Middle frontal gyrus (tissue), 1 donor: ENCODE measurements at regions not wholly inside any gene's neighbourhood (a gene's known extent, or its start where the extent isn't known, plus 50 kb on each side); places are given as distances from the start of the nearest gene placed in this dataset.

ENCODE experiments used
- DNase-seq: peaks from one replicate; pipeline ENCODE4 v3.0.0-alpha.2; 2015; ENCODE audit warnings: low spot score; ENCODE audit errors: extremely low spot score

DNA sequence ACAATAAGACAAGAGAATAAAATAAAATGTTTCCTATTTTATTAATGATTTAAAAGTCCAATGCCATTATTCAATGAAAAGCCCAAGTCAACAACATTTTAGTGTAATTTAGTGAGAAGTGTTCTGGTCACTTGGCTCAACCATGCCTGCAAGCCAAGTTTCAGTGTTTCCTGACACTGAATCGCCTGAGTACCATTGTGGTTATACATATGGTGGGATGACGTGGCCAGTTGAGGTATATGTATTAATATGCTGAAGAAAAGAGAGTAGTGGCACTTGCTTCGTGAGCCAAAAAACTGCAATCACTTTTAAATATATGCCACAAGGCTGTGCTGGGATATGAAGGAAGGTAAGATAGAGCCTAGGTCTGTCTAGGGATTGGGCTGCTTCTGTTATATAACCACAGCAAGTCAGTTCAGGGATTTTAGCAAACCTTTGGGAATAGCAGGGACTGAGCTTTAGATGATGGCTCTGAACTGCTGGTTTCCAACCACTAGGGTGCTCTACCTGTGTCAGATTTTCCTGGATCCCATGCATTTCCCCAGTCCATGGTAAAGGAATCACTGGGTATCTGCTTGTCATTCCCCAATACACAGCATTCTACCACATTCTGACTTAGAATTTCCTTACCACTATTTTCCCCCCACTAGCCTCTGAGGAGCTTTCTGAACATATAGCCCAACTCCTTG is 214.0 kb upstream of the PRPS1L1 start:
- no peak for DNase-seq

DNA sequence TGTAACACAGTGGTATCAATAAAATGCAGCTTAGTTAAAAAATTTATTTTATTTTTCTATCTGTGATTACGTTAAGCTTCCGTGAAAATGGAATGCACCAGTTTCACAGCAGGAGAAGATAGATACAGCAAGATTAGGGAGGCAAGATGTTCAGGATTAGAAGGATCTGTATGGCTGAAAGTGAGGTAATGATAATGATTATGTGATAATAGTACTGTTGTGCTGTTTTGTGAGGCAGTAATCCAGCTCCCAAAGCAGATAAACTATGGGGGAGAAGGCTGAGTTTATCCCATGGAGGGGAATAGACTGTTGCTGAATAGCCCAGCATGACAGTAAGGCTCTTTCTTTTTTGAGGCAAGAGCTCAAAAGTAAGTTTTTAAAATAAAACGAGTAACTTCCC is 216.1 kb upstream of the PRPS1L1 start:
- DNase-seq: no peak

DNA sequence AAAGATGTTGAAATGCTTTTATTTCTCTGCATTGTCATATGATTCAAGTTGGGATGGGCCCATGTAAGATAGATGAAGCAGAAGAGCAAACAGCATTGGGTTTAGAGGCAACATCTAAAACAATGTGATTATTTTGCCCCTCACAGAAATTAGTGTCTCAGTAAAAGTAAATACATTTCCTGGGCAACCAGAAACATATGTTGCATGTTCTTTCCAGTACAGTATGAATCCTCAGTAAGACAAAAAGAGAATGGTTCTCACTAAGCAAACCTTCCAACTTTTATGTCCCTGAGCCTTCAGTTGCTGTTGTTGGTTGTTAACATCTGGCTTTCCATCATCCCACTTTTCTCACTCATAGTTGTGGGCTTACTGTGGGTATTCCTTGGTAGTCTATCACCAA is 222.5 kb upstream of the PRPS1L1 start:
- DNase-seq: no peak

DNA sequence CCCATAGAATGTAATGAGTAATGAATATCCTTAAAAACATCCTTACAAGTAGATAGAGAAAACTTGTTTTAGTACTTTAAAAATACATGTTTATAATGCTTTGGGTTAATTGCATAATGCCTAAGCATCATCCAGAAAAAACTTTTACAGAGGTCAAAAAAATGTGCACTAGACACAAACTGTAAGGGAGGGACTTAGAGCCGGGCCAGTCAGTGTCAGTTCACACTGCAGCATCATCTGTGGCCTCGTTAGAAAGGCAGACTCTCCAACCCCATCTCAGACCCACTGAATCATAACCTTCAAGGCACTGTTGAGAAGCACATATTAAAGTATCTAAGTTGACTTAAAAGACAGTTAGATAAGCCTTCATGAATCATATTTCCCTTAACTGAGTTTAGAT is 230.1 kb upstream of the PRPS1L1 start:
- DNase-seq: no peak

DNA sequence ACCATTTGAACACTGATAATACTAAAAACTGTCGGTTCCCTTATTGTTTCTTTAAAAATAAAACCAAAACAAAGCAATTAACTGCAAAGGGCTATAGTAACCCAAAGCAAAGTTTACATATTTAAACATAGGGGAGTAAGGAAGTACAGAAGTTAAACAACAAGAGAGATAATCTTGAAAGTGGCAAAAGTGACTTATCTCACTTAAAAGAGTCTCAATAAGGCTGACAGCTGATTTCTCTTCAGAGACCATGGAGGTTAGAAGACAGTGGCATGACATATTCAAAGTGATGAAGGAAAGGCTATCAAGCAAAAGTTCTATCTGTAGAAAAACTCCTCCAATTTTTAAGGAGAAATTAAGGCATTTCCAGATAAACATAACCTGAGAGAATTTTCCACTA is 233.5 kb upstream of the HDAC9 start:
- DNase-seq: no peak

DNA sequence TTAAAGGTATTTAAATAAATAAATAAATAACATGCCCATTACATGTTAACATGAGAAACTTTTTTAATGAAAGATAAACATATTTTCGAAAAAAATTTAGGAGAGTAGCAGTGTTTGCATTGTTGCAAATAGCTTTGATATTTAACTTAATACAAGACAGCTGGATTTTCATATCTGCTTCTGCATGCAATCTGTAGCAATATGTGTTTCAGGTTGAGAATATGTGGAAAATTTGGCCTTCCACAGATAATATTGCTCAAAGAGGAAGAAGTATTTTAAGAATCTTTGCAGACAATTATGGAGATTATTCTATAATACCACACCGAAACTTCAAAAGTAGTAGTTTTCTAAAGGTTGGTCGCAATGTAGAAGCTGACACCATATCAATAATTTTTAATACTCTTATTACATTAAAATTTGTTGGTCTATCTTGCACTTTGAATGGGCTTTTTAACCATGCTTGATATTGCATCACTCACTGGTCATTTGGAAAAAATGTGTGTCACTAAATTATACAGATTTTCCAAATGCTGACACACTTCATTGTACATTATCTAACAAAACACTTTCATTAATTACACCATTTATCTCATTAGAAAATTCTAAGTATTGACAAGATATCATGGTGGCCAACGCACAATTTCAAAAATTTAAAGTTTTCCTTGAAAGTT is 229.8 kb upstream of the HDAC9 start:
- DNase-seq: no peak

DNA sequence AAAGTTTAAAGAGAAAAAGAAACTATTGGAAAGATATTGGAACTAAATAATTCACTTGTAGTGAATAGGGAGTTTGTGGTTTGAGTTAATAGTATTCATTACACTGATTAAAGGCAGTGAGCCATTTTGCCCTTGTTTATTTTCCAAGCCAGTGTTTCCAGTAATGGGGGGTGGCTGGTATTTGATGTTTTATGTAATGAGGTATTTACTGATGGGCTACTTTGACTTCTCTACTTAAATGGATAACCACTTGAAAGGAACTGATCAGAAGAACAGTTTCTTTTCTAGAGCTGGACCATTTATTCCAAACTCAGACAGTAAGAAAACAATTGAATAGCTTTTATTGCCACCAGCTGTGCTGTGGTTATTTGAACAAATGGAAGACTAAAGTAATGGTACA is 227.0 kb upstream of the HDAC9 start:
- DNase-seq: no peak

DNA sequence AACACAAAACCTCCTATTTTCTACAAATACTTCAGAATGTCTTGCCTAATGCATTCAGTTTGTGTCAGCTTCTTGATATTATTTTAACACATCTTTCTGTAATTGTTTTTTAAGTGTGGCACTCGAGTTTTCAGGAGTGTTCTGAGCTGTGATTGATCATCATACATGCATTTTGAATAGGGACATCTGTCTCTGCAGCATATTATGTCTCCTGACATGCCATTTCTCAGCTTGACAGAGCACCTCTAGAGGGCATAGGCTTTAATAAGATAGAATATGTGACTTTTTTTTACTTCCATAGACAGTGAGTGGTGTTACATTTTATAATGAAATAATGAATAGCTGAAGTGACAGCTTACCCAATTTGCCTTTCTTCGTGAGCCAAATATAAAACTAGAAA is 219.2 kb upstream of the HDAC9 start:
- DNase-seq: no peak

DNA sequence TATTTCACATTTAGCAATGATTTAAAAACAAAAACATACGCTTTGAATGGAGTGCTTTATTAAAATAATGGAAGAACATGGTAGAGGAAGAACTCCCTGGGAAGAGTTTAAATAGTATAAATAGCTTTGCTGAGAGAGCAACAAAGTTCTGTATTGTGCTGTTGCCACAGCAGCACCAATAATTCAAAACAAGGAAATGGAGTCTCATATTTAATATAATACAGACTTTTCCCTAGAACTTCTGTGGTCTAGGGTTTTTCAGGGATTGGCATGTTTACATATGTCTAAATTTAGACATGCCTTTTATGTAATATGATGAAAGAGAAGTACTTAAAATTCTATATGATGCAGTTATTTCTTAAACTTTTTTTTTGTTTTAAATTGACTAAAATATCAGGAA is 217.2 kb upstream of the HDAC9 start:
- DNase-seq: no peak

DNA sequence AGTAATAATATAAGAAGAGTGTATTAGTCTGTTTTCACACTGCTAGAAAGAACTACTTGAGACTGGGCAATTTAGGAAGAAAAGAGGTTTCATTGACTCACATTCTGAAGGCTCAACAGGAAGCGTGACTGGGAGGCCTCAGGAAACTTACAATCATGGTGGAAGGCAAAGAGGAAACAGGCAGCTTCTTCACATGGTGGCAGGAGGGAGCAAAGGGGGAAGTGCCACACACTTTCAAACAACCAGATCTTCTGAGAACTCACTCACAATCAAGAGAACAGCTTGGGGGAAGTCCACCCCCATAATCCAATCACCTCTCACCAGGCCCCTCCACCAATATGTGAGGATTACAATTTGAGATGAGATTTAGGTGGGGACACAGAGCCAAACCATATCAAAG is 212.5 kb upstream of the HDAC9 start:
- DNase-seq: no peak

DNA sequence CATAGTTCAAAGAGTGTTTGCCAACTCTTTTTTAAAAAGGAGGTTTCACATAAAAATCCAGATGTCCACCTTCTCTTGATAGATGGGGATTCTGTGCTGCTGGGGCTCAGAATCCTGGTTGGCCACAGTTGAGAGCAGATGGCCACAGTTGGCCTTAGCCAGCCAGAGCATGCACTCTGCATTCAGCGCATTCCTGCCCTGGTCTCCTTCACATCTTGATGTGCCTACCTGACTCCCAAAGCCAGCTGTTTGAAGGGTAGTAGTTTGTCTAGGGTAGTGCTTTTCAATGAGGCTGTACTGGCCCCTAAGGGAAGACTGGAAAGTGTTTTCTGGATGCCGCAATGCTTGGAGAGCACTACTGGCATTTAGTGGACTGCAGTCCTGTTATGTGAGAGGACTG is 208.1 kb upstream of the HDAC9 start:
- no peak for DNase-seq

DNA sequence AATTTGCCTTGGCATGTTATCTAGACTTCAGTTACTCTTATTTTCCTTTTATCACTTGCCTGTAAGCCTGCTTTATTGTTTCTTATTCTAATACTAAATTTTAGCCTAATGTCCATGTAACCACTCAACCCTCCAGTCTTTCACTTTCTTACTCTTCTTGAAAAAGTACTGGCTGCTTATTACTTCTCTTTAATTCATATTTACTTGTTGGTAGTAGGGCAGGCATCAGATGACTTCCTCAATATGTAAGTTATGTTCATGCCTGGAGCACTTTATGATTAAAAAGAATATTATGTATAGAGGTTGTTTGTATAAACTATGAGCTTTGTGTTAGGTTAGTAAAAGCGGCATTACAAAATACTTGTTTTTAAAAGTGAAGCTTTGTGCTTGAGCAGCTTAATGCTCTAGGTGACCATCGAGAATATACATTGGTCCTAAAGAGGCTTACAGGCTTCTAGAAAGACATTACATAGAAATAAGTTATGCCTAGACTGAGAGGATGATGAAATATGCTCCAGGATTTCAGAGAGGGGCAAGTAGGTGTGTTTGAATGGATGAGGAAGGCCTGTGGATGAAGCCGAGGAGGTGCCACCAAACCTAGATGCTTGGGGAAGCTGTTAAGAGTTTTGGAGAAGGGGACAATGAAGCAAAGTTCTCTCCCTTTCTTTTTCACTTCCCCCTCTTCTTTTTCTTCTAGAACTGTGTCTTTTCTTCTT is 207.1 kb upstream of the HDAC9 start:
- no peak for DNase-seq

DNA sequence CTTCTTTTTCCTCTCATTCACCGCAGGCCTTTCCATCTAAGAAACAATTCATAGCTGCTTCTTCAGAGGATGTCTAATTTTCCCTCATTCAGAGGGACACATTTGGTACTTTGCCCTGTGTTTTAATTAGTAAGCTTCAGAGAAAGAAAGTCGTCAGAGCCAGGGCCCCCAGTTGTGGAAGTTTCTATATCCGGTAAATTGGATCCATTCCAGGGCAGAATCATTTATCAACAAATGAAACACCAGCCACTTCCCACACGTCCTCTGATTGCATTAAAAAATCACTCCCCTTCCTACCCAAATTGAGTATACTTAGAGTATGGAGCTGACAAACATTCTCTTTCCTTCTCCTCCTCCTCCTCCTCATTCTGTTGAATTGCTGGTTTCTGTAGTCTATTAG is 205.8 kb upstream of the HDAC9 start:
- no peak for DNase-seq

DNA sequence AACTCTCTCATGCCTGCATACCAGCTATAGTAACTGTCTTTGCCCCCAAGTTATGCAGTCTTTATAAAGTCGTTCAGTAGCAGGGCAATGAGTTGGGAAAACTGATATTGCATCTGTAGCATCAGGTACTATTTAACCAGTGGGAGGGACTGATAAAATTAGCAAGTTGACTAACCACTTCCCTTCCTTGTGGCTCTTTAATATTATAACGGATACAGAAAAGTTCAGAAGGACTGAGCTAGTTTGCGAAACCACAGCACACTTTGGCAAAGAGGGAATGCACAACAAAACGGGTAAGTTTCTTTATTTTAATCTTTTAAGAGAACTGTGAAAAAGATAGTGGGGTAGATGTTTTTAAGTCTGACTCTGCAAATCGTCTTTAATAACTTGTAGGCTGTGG is 205.3 kb upstream of the HDAC9 start:
- DNase-seq: no peak

DNA sequence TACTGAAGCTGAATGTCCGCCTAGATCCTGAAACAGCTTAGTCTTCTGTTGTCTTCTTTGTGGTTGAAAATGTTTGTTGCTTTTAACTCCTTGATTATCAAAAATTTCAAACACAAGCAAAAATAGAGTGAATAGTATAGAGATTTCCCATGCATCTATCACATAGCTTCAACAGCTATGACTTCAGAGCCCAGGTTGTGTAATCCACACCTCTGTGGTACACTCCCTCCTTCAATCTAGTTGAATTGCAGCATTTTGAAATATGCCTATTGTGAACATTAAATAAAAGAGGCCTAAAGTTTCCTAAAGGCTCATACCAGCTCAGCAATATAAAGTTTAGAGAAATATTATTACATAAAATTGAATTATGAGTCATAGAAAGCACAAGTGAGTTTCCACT is 204.7 kb upstream of the HDAC9 start:
- DNase-seq: no peak

DNA sequence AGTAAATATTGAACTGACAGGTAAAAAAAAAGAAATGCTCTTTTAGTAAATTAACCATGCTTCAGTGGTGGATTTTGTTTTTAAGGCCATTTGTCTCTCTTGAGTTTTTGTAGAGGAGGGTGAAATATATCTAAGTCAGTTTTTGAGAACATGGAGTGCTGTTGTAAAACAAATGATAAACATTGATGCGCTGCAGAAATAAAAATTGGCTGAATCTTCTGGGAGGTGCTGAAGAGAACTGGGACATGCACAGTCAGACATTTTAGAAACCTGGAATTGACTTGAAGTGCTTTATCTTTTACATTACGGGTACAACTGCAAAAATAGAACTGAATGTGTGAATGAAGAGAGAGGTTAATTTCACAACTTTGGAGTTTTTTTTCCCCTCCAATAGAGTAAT is 203.0 kb upstream of the HDAC9 start:
- DNase-seq: peak; percentile 4

DNA sequence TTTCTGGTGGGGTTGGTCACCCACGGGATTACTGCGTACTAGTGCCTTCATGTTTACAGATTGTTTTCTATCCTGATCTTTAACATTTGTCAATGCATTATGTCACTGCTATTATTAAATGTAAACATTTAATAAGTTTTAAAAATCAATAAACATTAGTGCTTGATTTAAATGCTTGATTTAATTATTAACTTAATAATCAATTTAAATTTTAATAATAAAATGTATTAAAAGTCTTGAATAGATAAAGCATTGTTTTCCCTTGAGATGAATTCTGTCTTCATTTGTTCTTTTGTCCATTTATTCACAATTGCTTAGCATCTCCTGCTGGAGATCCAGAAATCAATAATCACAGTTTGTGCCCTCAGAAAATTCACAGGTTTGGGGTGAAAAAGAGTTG is 201.8 kb upstream of the HDAC9 start:
- DNase-seq: no peak

DNA sequence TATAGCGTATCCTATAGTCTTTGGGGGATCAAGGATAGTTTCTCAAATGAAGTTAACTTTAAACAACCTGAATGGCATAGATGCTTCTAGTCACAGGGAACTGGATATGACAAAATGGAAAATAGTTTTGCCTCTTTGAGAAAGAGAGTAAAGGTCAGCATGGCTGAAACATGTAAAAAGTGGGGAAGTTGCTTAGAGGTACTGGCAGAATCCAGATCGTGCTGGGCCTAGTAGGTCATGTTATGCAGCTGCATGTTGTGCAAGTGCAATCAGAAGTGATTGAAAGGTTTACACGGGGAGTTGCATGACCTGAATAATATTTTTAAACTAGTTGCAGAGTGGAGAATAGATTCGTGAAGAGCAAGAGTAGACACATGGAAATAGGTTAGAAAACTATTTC is 201.1 kb upstream of the HDAC9 start:
- no peak for DNase-seq

DNA sequence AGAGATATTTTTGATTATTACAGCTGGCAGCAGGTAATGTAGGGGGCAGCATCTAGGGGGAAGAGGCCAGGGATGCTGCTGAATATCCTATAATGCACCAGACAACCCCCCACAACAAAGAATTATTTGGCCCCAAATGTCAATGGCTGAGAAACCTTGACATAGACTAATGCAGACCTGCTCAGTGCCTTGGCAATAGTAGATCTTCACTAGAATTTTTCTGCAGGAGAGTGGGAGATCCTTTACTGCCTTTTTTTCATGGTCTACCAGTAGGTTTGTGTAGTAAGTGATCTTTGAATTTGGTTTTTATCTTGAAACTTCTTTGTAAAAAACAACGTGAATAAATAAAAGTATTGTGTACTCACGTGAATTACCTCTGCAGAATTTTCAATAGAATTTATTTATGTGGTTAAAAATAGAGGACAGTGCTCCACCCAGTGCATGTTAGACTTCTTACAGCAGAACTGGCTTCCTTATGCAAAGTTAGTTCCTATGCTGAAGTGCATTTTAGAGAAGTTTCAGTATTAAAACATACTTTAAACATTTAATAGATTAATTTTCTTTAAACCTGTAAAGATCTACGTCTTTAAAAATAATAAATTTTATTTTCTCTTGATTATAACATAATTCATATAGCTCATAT is 199.6 kb upstream of the HDAC9 start:
- no peak for DNase-seq

DNA sequence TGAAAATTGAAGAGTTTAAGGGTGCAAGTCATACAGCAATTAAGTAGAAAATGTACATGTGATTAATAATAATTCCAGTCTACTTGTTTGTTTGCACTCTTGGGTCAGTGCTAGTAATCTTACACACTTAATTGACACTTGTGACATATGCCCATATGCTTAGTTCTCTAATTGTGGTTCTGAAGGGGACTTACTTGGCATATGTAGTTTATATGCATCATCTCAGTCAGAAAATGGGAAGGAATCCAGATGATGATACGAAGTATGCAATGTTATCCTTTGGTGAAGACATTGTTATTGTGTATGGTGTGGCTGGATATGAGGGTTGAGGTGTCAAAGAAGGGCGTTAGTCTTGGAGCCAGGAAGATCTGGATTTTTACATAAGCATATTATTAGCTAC is 193.5 kb upstream of the HDAC9 start:
- no peak for DNase-seq

DNA sequence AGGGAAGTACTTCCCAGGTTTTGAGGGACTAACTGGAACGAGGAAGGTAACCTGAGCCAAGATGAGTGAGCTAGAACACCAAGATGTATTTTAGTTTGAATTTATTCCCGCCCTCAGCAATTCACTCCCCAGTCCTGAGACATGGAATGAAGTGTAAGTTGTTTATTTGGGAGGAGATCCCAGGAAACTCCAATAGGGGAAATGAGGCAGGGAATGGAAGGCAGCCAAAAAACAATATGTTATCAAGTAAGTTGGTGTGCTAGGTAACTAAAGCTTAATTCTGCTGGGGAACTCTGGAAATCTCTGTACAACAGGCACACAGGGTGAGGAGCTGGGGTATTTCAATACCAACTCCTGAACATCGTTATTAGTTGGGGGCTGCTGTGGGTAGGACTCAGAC is 189.7 kb upstream of the HDAC9 start:
- no peak for DNase-seq

DNA sequence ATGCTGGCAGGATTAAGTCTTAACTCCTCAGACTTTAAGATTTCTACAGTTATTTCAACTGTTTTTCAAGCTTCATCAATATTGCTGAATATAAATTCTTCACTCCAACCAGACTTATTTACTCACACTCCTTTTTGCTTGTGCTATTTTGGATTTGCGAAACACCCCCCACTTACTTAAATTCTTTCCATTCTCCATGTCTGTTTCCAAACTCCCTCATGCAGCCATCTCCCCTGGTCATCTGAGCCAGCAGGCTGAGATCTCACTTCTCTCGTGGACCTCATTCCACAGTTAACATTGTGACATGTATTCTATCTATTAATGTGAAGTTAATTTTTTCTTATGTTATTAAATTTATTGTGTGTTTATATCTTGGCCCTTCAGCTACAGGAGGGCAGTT is 188.9 kb upstream of the HDAC9 start:
- no peak for DNase-seq
